K562 (cell line): ENCODE measurements at regions not wholly inside any gene's neighbourhood (a gene's known extent, or its start where the extent isn't known, plus 50 kb on each side); places are given as distances from the start of the nearest gene placed in this dataset.
A peak's percentile ranks its signal among the peaks of the same experiment; 100 is the strongest.

Experiments used
- ATAC-seq: fragments of 200-7000 bp; cut with Tn5 transposase; 3 replicates; pipeline ENCODE4 v1.9.1; 2020; ENCODE audit warnings: moderate library complexity
- BruUV-seq: library from RNA; stranded (reverse); fragments of 400-500 nt; replicated peaks from 2 replicates; lab custom pipeline; 2021; lab: Mats Ljungman, UMichigan
- CTCF ChIA-PET: fragments of 300-600 bp; formaldehyde crosslinking; extraction: SDS; loops from one replicate; lab custom pipeline; 2021; ENCODE audit warnings: low intra/inter-chr PET ratio; lab: Yijun Ruan, JAX
- POLR2A ChIA-PET: fragments of 300-600, 350-650 bp; sonication (Branson Sonifier 250); formaldehyde crosslinking; extraction: SDS; loops from one replicate; lab custom pipeline; 2021; ENCODE audit warnings: antibody characterized with exemption, inconsistent platforms; lab: Yijun Ruan, JAX
- DNase-seq, 4 experiments: peaks; one replicate each; pipeline versions ENCODE4 v3.0.0 to v3.0.0-alpha.2; 2011 to 2018; ENCODE audit warnings: low spot score in 3 of 4, mixed read lengths in 3 of 4; ENCODE audit errors: extremely low read depth in 1 of 4
- FAIRE-seq: peaks from 2 replicates; lab custom pipeline; 2011; peaks lifted over from hg19 to GRCh38; lab: Jason Lieb, UNC
- H2AFZ ChIP-seq: 2 replicates; pipeline ENCODE4 v1.6.0; 2011; ENCODE audit warnings: low read depth, low read length, control low read depth, inconsistent platforms
- H3K27ac ChIP-seq: fragments of 200-600 bp; 3 replicates; pipeline ENCODE4 v1.8.0; 2011; ENCODE audit warnings: low read depth, mild to moderate bottlenecking, control low read depth, inconsistent platforms, low read length, moderate library complexity, mixed read lengths; ENCODE audit errors: extremely low read depth
- H3K27me3 ChIP-seq, 2 experiments: fragments of 300-600 bp in 1 of 2; 2 replicates in 1 of 2; 3 replicates in 1 of 2; pipeline versions ENCODE4 v1.6.0 to v1.8.0; 2011; ENCODE audit warnings: inconsistent platforms in 2 of 2, low read length in 2 of 2, mild to moderate bottlenecking in 1 of 2, mixed read lengths in 1 of 2, moderate library complexity in 1 of 2; ENCODE audit not compliant: control insufficient read depth in 2 of 2, insufficient read depth in 2 of 2
- H3K36me3 ChIP-seq: fragments of 300-600 bp; 3 replicates; pipeline ENCODE4 v1.8.0; 2011; ENCODE audit warnings: mild to moderate bottlenecking, low read length, inconsistent platforms; ENCODE audit not compliant: control insufficient read depth, insufficient read depth
- H3K4me1 ChIP-seq, 2 experiments: fragments of 200-600 bp in 1 of 2; replicated peaks in 1 of 2; 2 replicates in 1 of 2; 3 replicates in 1 of 2; pipeline versions ENCODE4 v1.5.1 to v1.8.0; 2011; ENCODE audit warnings: inconsistent platforms in 2 of 2, low read length in 2 of 2, mild to moderate bottlenecking in 1 of 2, mixed read lengths in 1 of 2, moderate library complexity in 1 of 2; ENCODE audit not compliant: control insufficient read depth in 2 of 2, insufficient read depth in 2 of 2
- H3K4me2 ChIP-seq: 2 replicates; pipeline ENCODE4 v1.6.1; 2011; ENCODE audit warnings: low read length, control low read depth, inconsistent platforms, mixed read lengths; ENCODE audit not compliant: insufficient read depth
- H3K4me3 ChIP-seq: fragments of 200-600 bp; sonication (generic), shearing (Covaris generic); 2 replicates; pipeline ENCODE4 v1.5.1; 2016; ENCODE audit warnings: control low read depth, inconsistent platforms
- H3K79me2 ChIP-seq: fragments of 200-600 bp; 3 replicates; pipeline ENCODE4 v1.8.0; 2011; ENCODE audit warnings: low read length, inconsistent platforms; ENCODE audit not compliant: control insufficient read depth, insufficient read depth
- H3K9ac ChIP-seq, 2 experiments: 2 replicates each; pipeline versions ENCODE4 v1.6.0 to v1.6.1; 2011; ENCODE audit warnings: low read depth in 2 of 2, low read length in 2 of 2, control low read depth in 1 of 2, inconsistent platforms in 1 of 2, mild to moderate bottlenecking in 1 of 2, mixed read lengths in 1 of 2; ENCODE audit not compliant: insufficient read depth in 1 of 2
- H3K9me1 ChIP-seq: one replicate; pipeline ENCODE4 v1.6.0; 2011; ENCODE audit warnings: inconsistent platforms, mild to moderate bottlenecking, low read length, moderate library complexity; ENCODE audit not compliant: control insufficient read depth, insufficient read depth
- H3K9me3 ChIP-seq: replicated peaks from 2 replicates; pipeline ENCODE4 v1.5.1; 2011; ENCODE audit warnings: low read depth, low read length, inconsistent platforms; ENCODE audit not compliant: control insufficient read depth, insufficient read depth
- H4K20me1 ChIP-seq: replicated peaks from 2 replicates; pipeline ENCODE4 v1.6.1; 2011; ENCODE audit warnings: low read length, inconsistent platforms, mixed read lengths; ENCODE audit not compliant: control insufficient read depth, insufficient read depth
- CHCHD3 ChIP-seq: fragments of 250-450 bp; sonication (Bioruptor Pico); IDR thresholded peaks from 2 replicates; pipeline ENCODE4 v2.1.2; 2022; ENCODE audit warnings: mild to moderate bottlenecking
- DDX20 ChIP-seq: fragments of 450-650 bp; IDR thresholded peaks from 2 replicates; pipeline ENCODE4 v1.6.1; 2016; ENCODE audit warnings: missing genetic modification characterization, low read depth, mild to moderate bottlenecking, missing compliant biosample characterization, moderate library complexity
- HDAC1 ChIP-seq, 2 experiments: fragments of 450-650 bp; IDR thresholded peaks; 2 replicates each; pipeline ENCODE4 v1.6.1; 2016 to 2017; ENCODE audit warnings: inconsistent platforms in 1 of 2, mild to moderate bottlenecking in 1 of 2, moderate library complexity in 1 of 2
- HOXB6 ChIP-seq: fragments of 250-450 bp; sonication (Bioruptor Pico); IDR thresholded peaks from 2 replicates; pipeline ENCODE4 v1.5.1; 2022; ENCODE audit warnings: mild to moderate bottlenecking, borderline replicate concordance
- PATZ1 ChIP-seq: fragments of 250-450 bp; sonication (Bioruptor Pico); IDR thresholded peaks from 2 replicates; pipeline ENCODE4 v1.5.0; 2020; ENCODE audit warnings: mild to moderate bottlenecking, borderline replicate concordance
- SMC3 ChIP-seq: conservative IDR thresholded peaks from 2 replicates; pipeline ENCODE4 v1.6.1; 2011; ENCODE audit warnings: low read depth, low read length, improper control_type of control experiment; ENCODE audit not compliant: insufficient read depth
- TAF1 ChIP-seq: IDR thresholded peaks from 2 replicates; pipeline ENCODE4 v1.6.1; 2011; ENCODE audit warnings: mild to moderate bottlenecking, low read length, moderate library complexity; ENCODE audit not compliant: insufficient read depth, control insufficient read depth, severe bottlenecking; ENCODE audit errors: extremely low read depth
- TEAD4 ChIP-seq, 2 experiments: sonication (generic) in 1 of 2; formaldehyde crosslinking in 1 of 2; IDR thresholded peaks; 2 replicates each; pipeline versions ENCODE4 v1.6.1 to v1.8.0; 2012 to 2022; ENCODE audit warnings: borderline replicate concordance in 1 of 2, inconsistent platforms in 1 of 2, low read length in 1 of 2, mild to moderate bottlenecking in 1 of 2, missing genetic modification reagents in 1 of 2
- ZNF512 ChIP-seq: IDR thresholded peaks from 2 replicates; pipeline ENCODE4 v1.6.1; 2016; ENCODE audit warnings: missing genetic modification characterization, missing compliant biosample characterization
- ZNF551 ChIP-seq: fragments of 250-450 bp; sonication (Bioruptor Pico); IDR thresholded peaks from 2 replicates; pipeline ENCODE4 v1.5.0; 2021; ENCODE audit warnings: mild to moderate bottlenecking, moderate library complexity
- ZNF586 ChIP-seq: fragments of 450-650 bp; formaldehyde crosslinking; conservative IDR thresholded peaks from 2 replicates; pipeline ENCODE4 v1.4.0; 2020; ENCODE audit warnings: mild to moderate bottlenecking, moderate library complexity
- ZNF766 ChIP-seq: fragments of 200-800 bp; sonication (Bioruptor generic); conservative IDR thresholded peaks from 2 replicates; pipeline ENCODE4 v1.6.1; 2016; ENCODE audit warnings: missing genetic modification characterization, missing compliant biosample characterization
- ZNF77 ChIP-seq: fragments of 250-450 bp; sonication (Bioruptor Pico); IDR thresholded peaks from 2 replicates; pipeline ENCODE4 v1.5.0; 2020
- WGBS: fragments of 100-300 bp; shearing (Covaris generic); methylation state at CpG from one replicate; pipeline ENCODE4 v1.1.6; 2016; ENCODE audit warnings: low coverage, mixed read lengths; ENCODE audit not compliant: insufficient coverage; ENCODE audit errors: missing lambda C conversion rate; 5-methylcytosine and 5-hydroxymethylcytosine counted together
- in situ Hi-C: fragments of 300-500 bp; cut with MboI; formaldehyde crosslinking; loops from 4 replicates; pipeline ENCODE4 v1.15.0; 2018; ENCODE audit warnings: inconsistent platforms, mixed read lengths
- intact Hi-C: fragments of 100-400 bp; cut with micrococcal nuclease; formaldehyde crosslinking; loops from 2 replicates; pipeline ENCODE4 v1.14.2; 2022
- TF ChIP-seq, protein P1 (sequence below): fragments of 450-650 bp; formaldehyde crosslinking; IDR thresholded peaks from 2 replicates; pipeline ENCODE4 v1.4.0; 2022; ENCODE audit warnings: missing genetic modification characterization

GRCh38 chr6:26217714-26218075 is 130.5 kb downstream of the HFE start:
- Histone ChIP-seq H3K27me3 (no peaks in the 10 kb centered on the region), H3K4me3 (peak overlapping the region; percentile 61), H3K9me3 (no peaks in the 10 kb centered on the region; the same call in 1 of the 2 replicates), H3K9me1 (no peaks in the 10 kb centered on the region), H3K4me1 (peaks cover 13 to 23% of the 10 kb centered on the region in 2 experiments), H3K79me2 (peaks cover 58% of the 10 kb centered on the region), H3K27ac (peak overlapping the region; percentile 91), H3K4me2 (peak overlapping the region; percentile 81), H3K9ac (peak overlapping the region; percentile 87 to 93), H2AFZ (no peak overlapping the region), H4K20me1 (peaks cover 13% of the 10 kb centered on the region), H3K36me3 (peaks cover 5% of the 10 kb centered on the region; the same call in 1 of the 3 replicates)
- intact Hi-C loops (loop anchor here (2.0 to 10.0 kb wide), 4 partner anchors 33 to 1675 kb away; partner anchors contain the start of gene GMNN), in situ Hi-C loops (loop anchor here (5.0 to 25.0 kb wide), 2 partner anchors 95 to 1595 kb away; a partner anchor contains a TSS)
- POLR2A ChIA-PET = interaction anchor here (0.6 to 7.3 kb wide), 30 partner anchors 8 to 929 kb away, joined by 3 to 1095 read pairs (median 52); a partner anchor contains a TSS
- ATAC-seq (peak; percentile 0; the same call in 2 of the 3 replicates), DNase-seq (peak in 1 of 4 experiments; percentile 66), FAIRE-seq (peak; percentile 49)
- WGBS = 2% methylated on average over 10 of the region's 10 CpGs
- BruUV-seq = no TSS peak
- CTCF ChIA-PET = interaction anchor here (0.6 to 1.2 kb wide), 2 partner anchors 18 to 44 kb away, joined by 4 to 5 read pairs; no protein-coding TSS in a partner anchor
- TF ChIP-seq DDX20 (tag) = no peak
- TF ChIP-seq TEAD4 (IDR thresholded peaks at IDR 0.05; ENCODE audit: low read length) = no peak
- no peak for TF ChIP-seq TEAD4 (CRISPR knock-in tag; IDR thresholded peaks at IDR 0.05; ENCODE audit: borderline replicate concordance)
- no peak for TF ChIP-seq HDAC1 (IDR thresholded peaks at IDR 0.05)
- TF ChIP-seq, protein P1, sequence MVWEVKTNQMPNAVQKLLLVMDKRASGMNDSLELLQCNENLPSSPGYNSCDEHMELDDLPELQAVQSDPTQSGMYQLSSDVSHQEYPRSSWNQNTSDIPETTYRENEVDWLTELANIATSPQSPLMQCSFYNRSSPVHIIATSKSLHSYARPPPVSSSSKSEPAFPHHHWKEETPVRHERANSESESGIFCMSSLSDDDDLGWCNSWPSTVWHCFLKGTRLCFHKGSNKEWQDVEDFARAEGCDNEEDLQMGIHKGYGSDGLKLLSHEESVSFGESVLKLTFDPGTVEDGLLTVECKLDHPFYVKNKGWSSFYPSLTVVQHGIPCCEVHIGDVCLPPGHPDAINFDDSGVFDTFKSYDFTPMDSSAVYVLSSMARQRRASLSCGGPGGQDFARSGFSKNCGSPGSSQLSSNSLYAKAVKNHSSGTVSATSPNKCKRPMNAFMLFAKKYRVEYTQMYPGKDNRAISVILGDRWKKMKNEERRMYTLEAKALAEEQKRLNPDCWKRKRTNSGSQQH (CRISPR knock-in tag) = peak; percentile 77
- peak; percentile 15 for TF ChIP-seq TAF1
- TF ChIP-seq ZNF586 (CRISPR knock-in tag) = peak; percentile 36; the same call in 1 of the 2 replicates
- TF ChIP-seq ZNF512 (tag) = no peak
- TF ChIP-seq ZNF766 (CRISPR knock-in tag) = 0 out of 2 replicates have a peak, but pooled peaks have one; percentile 2
- no peak for TF ChIP-seq ZNF77 (CRISPR knock-in tag)
- 0 out of 2 replicates have a peak, but pooled peaks have one; percentile 10 for TF ChIP-seq SMC3
- peak; percentile 39; the same call in 1 of the 2 replicates for TF ChIP-seq HOXB6 (CRISPR knock-in tag)
- TF ChIP-seq ZNF551 = peak; percentile 27; the same call in 1 of the 2 replicates
- 0 out of 2 replicates have a peak, but pooled peaks have one; percentile 46 for TF ChIP-seq PATZ1 (CRISPR knock-in tag)
- TF ChIP-seq CHCHD3 (CRISPR knock-in tag) = peak; percentile 91
